Endothelial cell of umbilical vein (primary cell): ENCODE measurements at regions not wholly inside any gene's neighbourhood (a gene's known extent, or its start where the extent isn't known, plus 50 kb on each side); places are given as distances from the start of the nearest gene placed in this dataset.

Source experiments
- BruUV-seq: library from RNA; stranded (reverse); fragments of 400-500 nt; replicated peaks from 2 replicates; lab custom pipeline; 2021; lab: Mats Ljungman, UMichigan
- CTCF ChIA-PET: fragments of 300-600, 350-600 bp; sonication (Branson Sonifier 250); formaldehyde crosslinking; loops from one replicate; lab custom pipeline; 2021; ENCODE audit warnings: antibody characterized with exemption, inconsistent platforms; lab: Charles Lee
- POLR2A ChIA-PET: fragments of 300-600, 350-600 bp; sonication (Branson Sonifier 250); formaldehyde crosslinking; loops from one replicate; lab custom pipeline; 2021; ENCODE audit warnings: antibody characterized with exemption, inconsistent platforms; lab: Charles Lee
- DNase-seq: peaks from one replicate; pipeline ENCODE4 v3.0.0-alpha.2; 2011; ENCODE audit warnings: low read depth, low spot score
- FAIRE-seq: peaks from 2 replicates; lab custom pipeline; 2011; peaks lifted over from hg19 to GRCh38; lab: Jason Lieb, UNC
- H2AFZ ChIP-seq: 2 replicates; pipeline ENCODE4 v1.6.0; 2012; ENCODE audit warnings: low read depth, low read length, control low read depth, inconsistent platforms
- H3K27ac ChIP-seq: 2 replicates; pipeline ENCODE4 v1.5.1; 2011; ENCODE audit warnings: low read depth, mild to moderate bottlenecking, control low read depth, low read length, moderate library complexity; ENCODE audit not compliant: insufficient read depth
- H3K27me3 ChIP-seq, 2 experiments: 2 replicates each; pipeline versions ENCODE4 v1.6.0 to v1.6.1; 2011; ENCODE audit warnings: low read length in 2 of 2, mixed read lengths in 1 of 2; ENCODE audit not compliant: control insufficient read depth in 2 of 2, insufficient read depth in 2 of 2
- H3K36me3 ChIP-seq, 2 experiments: 2 replicates in 1 of 2; 3 replicates in 1 of 2; pipeline ENCODE4 v1.5.1; 2011; ENCODE audit warnings: low read length in 2 of 2, mild to moderate bottlenecking in 1 of 2, moderate library complexity in 1 of 2; ENCODE audit not compliant: control insufficient read depth in 2 of 2, insufficient read depth in 2 of 2; ENCODE audit errors: extremely low read depth in 1 of 2
- H3K4me1 ChIP-seq: 3 replicates; pipeline ENCODE4 v1.5.1; 2011; ENCODE audit warnings: mild to moderate bottlenecking, low read length; ENCODE audit not compliant: control insufficient read depth, insufficient read depth; ENCODE audit errors: extremely low read depth
- H3K4me2 ChIP-seq: 2 replicates; pipeline ENCODE4 v1.6.1; 2011; ENCODE audit warnings: low read length, control low read depth, mixed read lengths; ENCODE audit not compliant: insufficient read depth
- H3K4me3 ChIP-seq, 3 experiments: fragments of 200-600 bp in 1 of 3; sonication (generic), shearing (Covaris generic) in 1 of 3; replicated peaks in 1 of 3; 2 replicates each; pipeline ENCODE4 v1.5.1; 2011 to 2016; ENCODE audit warnings: control low read depth in 3 of 3, low read length in 3 of 3, mild to moderate bottlenecking in 2 of 3, inconsistent platforms in 1 of 3, low read depth in 1 of 3, moderate library complexity in 1 of 3; ENCODE audit not compliant: insufficient read depth in 1 of 3
- H3K79me2 ChIP-seq: 2 replicates; pipeline ENCODE4 v1.6.0; 2012; ENCODE audit warnings: low read length, inconsistent platforms; ENCODE audit not compliant: control insufficient read depth, insufficient read depth
- H3K9ac ChIP-seq: replicated peaks from 2 replicates; pipeline ENCODE3; 2011; ENCODE audit warnings: low read length, control low read depth; ENCODE audit not compliant: insufficient read depth; ENCODE audit errors: extremely low read depth
- H3K9me1 ChIP-seq: replicated peaks from 3 replicates; pipeline ENCODE4 v1.6.0; 2011; ENCODE audit warnings: mild to moderate bottlenecking, low read length; ENCODE audit not compliant: control insufficient read depth, insufficient read depth; ENCODE audit errors: extremely low read depth
- H3K9me3 ChIP-seq: replicated peaks from 2 replicates; pipeline ENCODE4 v1.5.1; 2012; ENCODE audit warnings: low read length, inconsistent platforms; ENCODE audit not compliant: control insufficient read depth, insufficient read depth
- H4K20me1 ChIP-seq: replicated peaks from 2 replicates; pipeline ENCODE3; 2011; ENCODE audit warnings: mild to moderate bottlenecking, low read length; ENCODE audit not compliant: control insufficient read depth, insufficient read depth; ENCODE audit errors: extremely low read depth
- EZH2 ChIP-seq: IDR thresholded peaks from 2 replicates; pipeline ENCODE4 v1.6.1; 2012; ENCODE audit warnings: borderline replicate concordance, low read depth, mild to moderate bottlenecking, moderate library complexity, low read length, inconsistent platforms; ENCODE audit not compliant: severe bottlenecking
- FOS ChIP-seq: IDR thresholded peaks from 2 replicates; pipeline ENCODE4 v1.6.1; 2011; ENCODE audit warnings: mild to moderate bottlenecking, low read length, moderate library complexity, borderline replicate concordance; ENCODE audit not compliant: insufficient read depth
- GATA2 ChIP-seq: IDR thresholded peaks from 2 replicates; pipeline ENCODE4 v1.7.0; 2011; ENCODE audit warnings: low read depth, mild to moderate bottlenecking, moderate library complexity, mixed read lengths, low read length; ENCODE audit not compliant: insufficient read length, insufficient read depth
- JUN ChIP-seq: IDR thresholded peaks from 2 replicates; pipeline ENCODE4 v1.6.1; 2011; ENCODE audit warnings: borderline replicate concordance, low read depth; ENCODE audit not compliant: insufficient read length, insufficient read depth
- MYC ChIP-seq: IDR thresholded peaks from one replicate; pipeline ENCODE4 v1.6.1; 2011; ENCODE audit warnings: mild to moderate bottlenecking, low read depth, low read length
- POLR2A ChIP-seq: IDR thresholded peaks from 2 replicates; pipeline ENCODE4 v1.6.1; 2012; ENCODE audit warnings: low read depth, mild to moderate bottlenecking, control low read depth, low read length
- POLR2AphosphoS5 ChIP-seq: IDR thresholded peaks from 2 replicates; pipeline ENCODE4 v1.6.1; 2012; ENCODE audit warnings: low read depth, mild to moderate bottlenecking, control low read depth, low read length, moderate library complexity; ENCODE audit not compliant: insufficient read depth
- dilution Hi-C: fragments of 300-500 bp; cut with MboI; formaldehyde crosslinking; loops from one replicate; pipeline ENCODE4 v1.15.0; 2019; ENCODE audit warnings: low sequenced_read_pairs; ENCODE audit not compliant: extremely low pct_ligation_motif_present
- intact Hi-C: fragments of 100-400 bp; cut with micrococcal nuclease; formaldehyde crosslinking; loops from one replicate; pipeline ENCODE4 v1.10.0; 2022
- TF ChIP-seq, protein P1 (sequence below): IDR thresholded peaks from 2 replicates; pipeline ENCODE4 v1.6.1; 2011; ENCODE audit not compliant: insufficient read depth, insufficient read length
- TF ChIP-seq, protein P2 (sequence below), 2 donors: IDR thresholded peaks; 1 replicate in 1 of 2; 2 replicates in 1 of 2; pipeline ENCODE4 v1.5.1; 2011; ENCODE audit warnings: low read length in 2 of 2, mild to moderate bottlenecking in 2 of 2, moderate library complexity in 2 of 2, control low read depth in 1 of 2, inconsistent platforms in 1 of 2, low read depth in 1 of 2; ENCODE audit not compliant: insufficient read depth in 1 of 2; ENCODE audit errors: extremely low read depth in 1 of 2

DNA sequence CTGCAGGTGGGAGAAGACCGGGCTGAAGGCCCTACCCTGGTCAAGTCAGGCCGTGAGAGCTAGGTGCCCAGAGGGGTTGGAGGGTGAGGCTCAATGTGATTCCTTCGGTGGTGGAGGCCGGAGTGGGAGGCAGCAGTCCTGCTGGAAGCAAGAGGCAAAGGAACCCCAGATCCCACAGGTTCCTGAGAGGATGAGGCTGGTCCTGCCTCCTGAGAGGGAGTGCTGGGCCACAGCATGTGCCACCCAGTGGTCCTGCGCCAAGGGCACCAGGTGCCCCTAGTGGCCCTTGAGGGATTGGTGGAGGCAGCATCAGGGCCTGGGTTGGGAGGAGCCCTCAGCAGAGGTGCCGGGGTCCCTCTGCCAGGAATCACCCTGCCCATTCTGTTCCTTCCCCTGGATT is 59.1 kb downstream of the BARX1 start:
- Histone ChIP-seq H3K36me3 (no peaks in the 10 kb centered on the region), H4K20me1 (no peaks in the 10 kb centered on the region), H3K79me2 (no peaks in the 10 kb centered on the region), H3K27me3 (no peaks in the 10 kb centered on the region), H3K4me2 (no peak overlapping the region), H3K9me3 (no peaks in the 10 kb centered on the region), H2AFZ (no peak overlapping the region), H3K4me1 (no peaks in the 10 kb centered on the region), H3K27ac (no peak overlapping the region), H3K9me1 (no peaks in the 10 kb centered on the region), H3K9ac (no peak overlapping the region), H3K4me3 (no peak overlapping the region)
- BruUV-seq = no TSS peak
- no peak for FAIRE-seq
- CTCF ChIA-PET = no interaction called here
- intact Hi-C loops (no loop called here), dilution Hi-C loops (no loop called here)
- POLR2A ChIA-PET = no interaction called here
- TF ChIP-seq, protein P1, sequence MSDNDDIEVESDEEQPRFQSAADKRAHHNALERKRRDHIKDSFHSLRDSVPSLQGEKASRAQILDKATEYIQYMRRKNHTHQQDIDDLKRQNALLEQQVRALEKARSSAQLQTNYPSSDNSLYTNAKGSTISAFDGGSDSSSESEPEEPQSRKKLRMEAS = no peak
- TF ChIP-seq JUN (no peak), EZH2 (no peak), FOS (no peak), MYC (no peak), POLR2A (no peak), GATA2 (no peak), POLR2AphosphoS5 (no peak)
- TF ChIP-seq, protein P2, sequence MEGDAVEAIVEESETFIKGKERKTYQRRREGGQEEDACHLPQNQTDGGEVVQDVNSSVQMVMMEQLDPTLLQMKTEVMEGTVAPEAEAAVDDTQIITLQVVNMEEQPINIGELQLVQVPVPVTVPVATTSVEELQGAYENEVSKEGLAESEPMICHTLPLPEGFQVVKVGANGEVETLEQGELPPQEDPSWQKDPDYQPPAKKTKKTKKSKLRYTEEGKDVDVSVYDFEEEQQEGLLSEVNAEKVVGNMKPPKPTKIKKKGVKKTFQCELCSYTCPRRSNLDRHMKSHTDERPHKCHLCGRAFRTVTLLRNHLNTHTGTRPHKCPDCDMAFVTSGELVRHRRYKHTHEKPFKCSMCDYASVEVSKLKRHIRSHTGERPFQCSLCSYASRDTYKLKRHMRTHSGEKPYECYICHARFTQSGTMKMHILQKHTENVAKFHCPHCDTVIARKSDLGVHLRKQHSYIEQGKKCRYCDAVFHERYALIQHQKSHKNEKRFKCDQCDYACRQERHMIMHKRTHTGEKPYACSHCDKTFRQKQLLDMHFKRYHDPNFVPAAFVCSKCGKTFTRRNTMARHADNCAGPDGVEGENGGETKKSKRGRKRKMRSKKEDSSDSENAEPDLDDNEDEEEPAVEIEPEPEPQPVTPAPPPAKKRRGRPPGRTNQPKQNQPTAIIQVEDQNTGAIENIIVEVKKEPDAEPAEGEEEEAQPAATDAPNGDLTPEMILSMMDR (IDR thresholded peaks at IDR 0.05; ENCODE audit: extremely low read depth in 1 of 2, insufficient read depth in 1 of 2, low read depth in 1 of 2, low read length in 2 of 2) = no peak
- no peak for DNase-seq
